GM23338 (cell line): ENCODE measurements at regions not wholly inside any gene's neighbourhood (a gene's known extent, or its start where the extent isn't known, plus 50 kb on each side); places are given as distances from the start of the nearest gene placed in this dataset.

ENCODE experiments used
- TF ChIP-seq, protein P1 (sequence below): IDR thresholded peaks from one replicate; pipeline ENCODE4 v1.6.1; 2018; ENCODE audit warnings: antibody characterized with exemption; ENCODE audit not compliant: unreplicated experiment
- TF ChIP-seq, protein P2 (sequence below), 2 experiments: fragments of 200-600 bp in 1 of 2; sonication (generic) in 1 of 2; conservative IDR thresholded peaks; 2 replicates each; pipeline versions ENCODE4 v1.5.1 to v1.6.1; 2016 to 2017; ENCODE audit warnings: antibody characterized with exemption in 2 of 2, low read depth in 2 of 2, mild to moderate bottlenecking in 2 of 2, moderate library complexity in 1 of 2

DNA sequence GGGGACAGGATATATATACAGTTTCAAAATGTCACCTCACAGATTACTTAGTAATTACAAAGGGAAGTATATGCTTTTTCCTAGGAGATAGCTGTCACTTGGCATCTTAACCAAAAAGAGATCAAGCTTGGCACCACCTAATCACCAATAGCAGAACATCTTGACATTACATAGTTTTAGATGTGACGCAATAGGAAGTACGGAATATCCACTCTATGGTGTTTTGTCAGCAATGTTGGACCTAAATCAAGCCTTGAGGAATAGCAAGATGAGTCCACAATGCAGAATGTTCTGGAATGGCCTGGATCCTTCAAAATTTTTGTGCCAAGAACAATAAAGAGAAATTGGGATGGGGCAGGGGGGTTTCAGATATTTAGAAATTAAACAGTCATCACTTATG is 1488.2 kb downstream of the FSTL5 start:
- TF ChIP-seq, protein P1, sequence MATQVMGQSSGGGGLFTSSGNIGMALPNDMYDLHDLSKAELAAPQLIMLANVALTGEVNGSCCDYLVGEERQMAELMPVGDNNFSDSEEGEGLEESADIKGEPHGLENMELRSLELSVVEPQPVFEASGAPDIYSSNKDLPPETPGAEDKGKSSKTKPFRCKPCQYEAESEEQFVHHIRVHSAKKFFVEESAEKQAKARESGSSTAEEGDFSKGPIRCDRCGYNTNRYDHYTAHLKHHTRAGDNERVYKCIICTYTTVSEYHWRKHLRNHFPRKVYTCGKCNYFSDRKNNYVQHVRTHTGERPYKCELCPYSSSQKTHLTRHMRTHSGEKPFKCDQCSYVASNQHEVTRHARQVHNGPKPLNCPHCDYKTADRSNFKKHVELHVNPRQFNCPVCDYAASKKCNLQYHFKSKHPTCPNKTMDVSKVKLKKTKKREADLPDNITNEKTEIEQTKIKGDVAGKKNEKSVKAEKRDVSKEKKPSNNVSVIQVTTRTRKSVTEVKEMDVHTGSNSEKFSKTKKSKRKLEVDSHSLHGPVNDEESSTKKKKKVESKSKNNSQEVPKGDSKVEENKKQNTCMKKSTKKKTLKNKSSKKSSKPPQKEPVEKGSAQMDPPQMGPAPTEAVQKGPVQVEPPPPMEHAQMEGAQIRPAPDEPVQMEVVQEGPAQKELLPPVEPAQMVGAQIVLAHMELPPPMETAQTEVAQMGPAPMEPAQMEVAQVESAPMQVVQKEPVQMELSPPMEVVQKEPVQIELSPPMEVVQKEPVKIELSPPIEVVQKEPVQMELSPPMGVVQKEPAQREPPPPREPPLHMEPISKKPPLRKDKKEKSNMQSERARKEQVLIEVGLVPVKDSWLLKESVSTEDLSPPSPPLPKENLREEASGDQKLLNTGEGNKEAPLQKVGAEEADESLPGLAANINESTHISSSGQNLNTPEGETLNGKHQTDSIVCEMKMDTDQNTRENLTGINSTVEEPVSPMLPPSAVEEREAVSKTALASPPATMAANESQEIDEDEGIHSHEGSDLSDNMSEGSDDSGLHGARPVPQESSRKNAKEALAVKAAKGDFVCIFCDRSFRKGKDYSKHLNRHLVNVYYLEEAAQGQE = no peak
- TF ChIP-seq, protein P2, sequence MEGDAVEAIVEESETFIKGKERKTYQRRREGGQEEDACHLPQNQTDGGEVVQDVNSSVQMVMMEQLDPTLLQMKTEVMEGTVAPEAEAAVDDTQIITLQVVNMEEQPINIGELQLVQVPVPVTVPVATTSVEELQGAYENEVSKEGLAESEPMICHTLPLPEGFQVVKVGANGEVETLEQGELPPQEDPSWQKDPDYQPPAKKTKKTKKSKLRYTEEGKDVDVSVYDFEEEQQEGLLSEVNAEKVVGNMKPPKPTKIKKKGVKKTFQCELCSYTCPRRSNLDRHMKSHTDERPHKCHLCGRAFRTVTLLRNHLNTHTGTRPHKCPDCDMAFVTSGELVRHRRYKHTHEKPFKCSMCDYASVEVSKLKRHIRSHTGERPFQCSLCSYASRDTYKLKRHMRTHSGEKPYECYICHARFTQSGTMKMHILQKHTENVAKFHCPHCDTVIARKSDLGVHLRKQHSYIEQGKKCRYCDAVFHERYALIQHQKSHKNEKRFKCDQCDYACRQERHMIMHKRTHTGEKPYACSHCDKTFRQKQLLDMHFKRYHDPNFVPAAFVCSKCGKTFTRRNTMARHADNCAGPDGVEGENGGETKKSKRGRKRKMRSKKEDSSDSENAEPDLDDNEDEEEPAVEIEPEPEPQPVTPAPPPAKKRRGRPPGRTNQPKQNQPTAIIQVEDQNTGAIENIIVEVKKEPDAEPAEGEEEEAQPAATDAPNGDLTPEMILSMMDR (conservative IDR thresholded peaks at IDR 0.05; ENCODE audit: low read depth in 2 of 2) = no peak
